NCI-H146 treated with DMSO at 0.1 percent for 48 hours (cell line): ENCODE measurements at regions not wholly inside any gene's neighbourhood (a gene's known extent, or its start where the extent isn't known, plus 50 kb on each side); places are given as distances from the start of the nearest gene placed in this dataset.

Experiments used
- DNase-seq: peaks from one replicate; lab custom pipeline; 2025; ENCODE audit not compliant: unreplicated experiment; lab: John Stamatoyannopoulos, UW

- no peak for DNase-seq
These were observed 807.5 kb downstream of the VRK1 start for GRCh38 chr14:97604731-97605130.

- no peak for DNase-seq
These were observed 821.2 kb downstream of the VRK1 start for GRCh38 chr14:97618401-97618800.

- DNase-seq: no peak
These were observed 821.9 kb downstream of the VRK1 start for GRCh38 chr14:97618917-97619690.

- DNase-seq: no peak
These were observed 822.9 kb downstream of the VRK1 start for GRCh38 chr14:97620066-97620465.

- DNase-seq: no peak
These were observed 827.8 kb downstream of the VRK1 start for GRCh38 chr14:97624985-97625384.

- no peak for DNase-seq
These were observed 828.3 kb downstream of the VRK1 start for GRCh38 chr14:97625477-97625876.

- no peak for DNase-seq
These were observed 828.9 kb downstream of the VRK1 start for GRCh38 chr14:97626088-97626487.

GRCh38 chr14:97630249-97630648 is 833.1 kb downstream of the VRK1 start:
- DNase-seq: no peak

GRCh38 chr14:97633131-97633738 is 836.1 kb downstream of the VRK1 start:
- DNase-seq: no peak

GRCh38 chr14:97634751-97635150 is 837.6 kb downstream of the VRK1 start:
- no peak for DNase-seq

- no peak for DNase-seq
These were observed 841.7 kb downstream of the VRK1 start for GRCh38 chr14:97638864-97639263.

- DNase-seq: no peak
These were observed 842.8 kb downstream of the VRK1 start for GRCh38 chr14:97640031-97640430.

- DNase-seq: no peak
These were observed 844.6 kb downstream of the VRK1 start for GRCh38 chr14:97641827-97642226.

GRCh38 chr14:97642631-97643030 is 845.4 kb downstream of the VRK1 start:
- DNase-seq: no peak

- no peak for DNase-seq
These were observed 847.2 kb downstream of the VRK1 start for GRCh38 chr14:97644365-97644764.

- DNase-seq: no peak
These were observed 852.6 kb downstream of the VRK1 start for GRCh38 chr14:97649752-97650151.

GRCh38 chr14:97655169-97655948 is 858.2 kb downstream of the VRK1 start:
- DNase-seq: no peak

GRCh38 chr14:97657609-97658008 is 860.4 kb downstream of the VRK1 start:
- DNase-seq: no peak

- no peak for DNase-seq
These were observed 890.9 kb downstream of the VRK1 start for GRCh38 chr14:97687944-97688630.

GRCh38 chr14:97688631-97689336 is 891.6 kb downstream of the VRK1 start:
- DNase-seq: no peak

- no peak for DNase-seq
These were observed 894.9 kb downstream of the VRK1 start for GRCh38 chr14:97692084-97692483.
